Activated CD8-positive, alpha-beta T cell treated with anti-CD3 and anti-CD28 coated beads, Interleukin-2, amount 10 ng/mL, durations not matched to agents 7 days and 5 days (primary cell): ENCODE measurements at regions not wholly inside any gene's neighbourhood (a gene's known extent, or its start where the extent isn't known, plus 50 kb on each side); places are given as distances from the start of the nearest gene placed in this dataset.

Source experiments
- ATAC-seq: fragments of 150-1000 bp; cut with Tn5 transposase; one replicate; pipeline ENCODE4 v1.10.0; 2021; ENCODE audit warnings: moderate library complexity
- CTCF ChIA-PET: fragments of 350-600 bp; sonication (Branson Sonifier 250); formaldehyde crosslinking; loops from one replicate; lab custom pipeline; 2021; ENCODE audit warnings: antibody characterized with exemption; lab: Charles Lee
- POLR2A ChIA-PET: fragments of 350-600 bp; sonication (Branson Sonifier 250); formaldehyde crosslinking; loops from one replicate; lab custom pipeline; 2021; ENCODE audit warnings: antibody characterized with exemption; lab: Charles Lee
- DNase-seq: peaks from one replicate; pipeline ENCODE4 v3.0.0-alpha.2; 2020
- H3K27ac Mint-ChIP-seq: one replicate; pipeline ENCODE4 v1.8.0; 2021; ENCODE audit warnings: mild to moderate bottlenecking, mixed read lengths
- H3K27me3 Mint-ChIP-seq: one replicate; pipeline ENCODE4 v1.8.0; 2021; ENCODE audit warnings: low read depth, mixed read lengths
- H3K36me3 Mint-ChIP-seq: one replicate; pipeline ENCODE4 v1.8.0; 2021; ENCODE audit warnings: low read depth, mixed read lengths
- H3K4me1 Mint-ChIP-seq: one replicate; pipeline ENCODE4 v1.8.0; 2021; ENCODE audit warnings: low read depth, mixed read lengths
- H3K4me3 Mint-ChIP-seq: one replicate; pipeline ENCODE4 v1.8.0; 2021; ENCODE audit warnings: mild to moderate bottlenecking, mixed read lengths
- H3K9me3 Mint-ChIP-seq: one replicate; pipeline ENCODE4 v1.8.0; 2022; ENCODE audit warnings: mixed read lengths; ENCODE audit not compliant: insufficient read depth

- CTCF ChIA-PET: no interaction called here
- Mint-ChIP-seq H3K27me3 (no peaks in the 10 kb centered on the region), H3K9me3 (no peaks in the 10 kb centered on the region), H3K4me1 (no peaks in the 10 kb centered on the region), H3K27ac (no peak overlapping the region), H3K36me3 (no peaks in the 10 kb centered on the region), H3K4me3 (no peak overlapping the region)
- no peak for DNase-seq
- no peak for ATAC-seq
- POLR2A ChIA-PET: no interaction called here
Measured at GRCh38 chr7:18278316-18278715, 217.2 kb upstream of the HDAC9 start.

- Mint-ChIP-seq H3K4me3 (no peak overlapping the region), H3K4me1 (no peaks in the 10 kb centered on the region), H3K27me3 (no peaks in the 10 kb centered on the region), H3K9me3 (no peaks in the 10 kb centered on the region), H3K36me3 (no peaks in the 10 kb centered on the region), H3K27ac (no peak overlapping the region)
- POLR2A ChIA-PET: no interaction called here
- CTCF ChIA-PET: no interaction called here
- no peak for DNase-seq
- no peak for ATAC-seq
Measured at GRCh38 chr7:18283045-18283444, 212.5 kb upstream of the HDAC9 start.

- Mint-ChIP-seq H3K27ac (no peak overlapping the region), H3K9me3 (no peaks in the 10 kb centered on the region), H3K4me3 (no peak overlapping the region), H3K27me3 (peaks cover 6% of the 10 kb centered on the region), H3K36me3 (no peaks in the 10 kb centered on the region), H3K4me1 (peaks cover 14% of the 10 kb centered on the region)
- ATAC-seq (no peak), DNase-seq (no peak)
- POLR2A ChIA-PET: no interaction called here
- CTCF ChIA-PET: no interaction called here
Measured at GRCh38 chr7:18287482-18287881, 208.1 kb upstream of the HDAC9 start.

GRCh38 chr7:18288322-18289037 is 207.1 kb upstream of the HDAC9 start:
- Mint-ChIP-seq H3K27me3 (peaks cover 9% of the 10 kb centered on the region), H3K4me1 (peaks cover 14% of the 10 kb centered on the region), H3K36me3 (no peaks in the 10 kb centered on the region), H3K27ac (no peak overlapping the region), H3K9me3 (no peaks in the 10 kb centered on the region), H3K4me3 (no peak overlapping the region)
- ATAC-seq: no peak
- DNase-seq: no peak
- ChIA-PET POLR2A (no interaction called here), CTCF (no interaction called here)

- CTCF ChIA-PET: no interaction called here
- no peak for DNase-seq
- Mint-ChIP-seq H3K27ac (no peak overlapping the region), H3K27me3 (peaks cover 9% of the 10 kb centered on the region), H3K4me3 (no peak overlapping the region), H3K36me3 (no peaks in the 10 kb centered on the region), H3K9me3 (no peaks in the 10 kb centered on the region), H3K4me1 (peaks cover 14% of the 10 kb centered on the region)
- POLR2A ChIA-PET: no interaction called here
- ATAC-seq: no peak
Measured at GRCh38 chr7:18289788-18290187, 205.8 kb upstream of the HDAC9 start.

- H3K4me3 Mint-ChIP-seq: no peak overlapping the region
- H3K27ac Mint-ChIP-seq: no peak overlapping the region
- H3K36me3 Mint-ChIP-seq: no peaks in the 10 kb centered on the region
- POLR2A ChIA-PET: no interaction called here
- DNase-seq (no peak), ATAC-seq (no peak)
- CTCF ChIA-PET: interaction anchor here (0.7 kb wide), 1 partner anchor 63 kb away, joined by 3 read pairs; no protein-coding TSS in a partner anchor
- H3K4me1 Mint-ChIP-seq: peaks cover 14% of the 10 kb centered on the region
- H3K9me3 Mint-ChIP-seq: no peaks in the 10 kb centered on the region
- peaks cover 9% of the 10 kb centered on the region for H3K27me3 Mint-ChIP-seq
Measured at GRCh38 chr7:18290223-18290622, 205.3 kb upstream of the HDAC9 start.

GRCh38 chr7:18290865-18291264 is 204.7 kb upstream of the HDAC9 start:
- DNase-seq (no peak), ATAC-seq (no peak)
- Mint-ChIP-seq H3K36me3 (no peaks in the 10 kb centered on the region), H3K27ac (no peak overlapping the region), H3K9me3 (no peaks in the 10 kb centered on the region), H3K27me3 (peaks cover 9% of the 10 kb centered on the region), H3K4me1 (peaks cover 14% of the 10 kb centered on the region), H3K4me3 (no peak overlapping the region)
- ChIA-PET CTCF (interaction anchor here (0.7 kb wide), 1 partner anchor 63 kb away, joined by 3 read pairs; no protein-coding TSS in a partner anchor), POLR2A (no interaction called here)

GRCh38 chr7:18292584-18292983 is 203.0 kb upstream of the HDAC9 start:
- Mint-ChIP-seq H3K4me3 (no peak overlapping the region), H3K36me3 (no peaks in the 10 kb centered on the region), H3K4me1 (peaks cover 14% of the 10 kb centered on the region), H3K27ac (no peak overlapping the region), H3K9me3 (no peaks in the 10 kb centered on the region), H3K27me3 (peaks cover 9% of the 10 kb centered on the region)
- no peak for DNase-seq
- CTCF ChIA-PET: no interaction called here
- ATAC-seq: no peak
- POLR2A ChIA-PET: no interaction called here

DNA sequence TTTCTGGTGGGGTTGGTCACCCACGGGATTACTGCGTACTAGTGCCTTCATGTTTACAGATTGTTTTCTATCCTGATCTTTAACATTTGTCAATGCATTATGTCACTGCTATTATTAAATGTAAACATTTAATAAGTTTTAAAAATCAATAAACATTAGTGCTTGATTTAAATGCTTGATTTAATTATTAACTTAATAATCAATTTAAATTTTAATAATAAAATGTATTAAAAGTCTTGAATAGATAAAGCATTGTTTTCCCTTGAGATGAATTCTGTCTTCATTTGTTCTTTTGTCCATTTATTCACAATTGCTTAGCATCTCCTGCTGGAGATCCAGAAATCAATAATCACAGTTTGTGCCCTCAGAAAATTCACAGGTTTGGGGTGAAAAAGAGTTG is 201.8 kb upstream of the HDAC9 start:
- no peak for ATAC-seq
- no peak overlapping the region for H3K27ac Mint-ChIP-seq
- H3K27me3 Mint-ChIP-seq: peaks cover 9% of the 10 kb centered on the region
- POLR2A ChIA-PET: no interaction called here
- H3K4me3 Mint-ChIP-seq: no peak overlapping the region
- H3K36me3 Mint-ChIP-seq: no peaks in the 10 kb centered on the region
- no peaks in the 10 kb centered on the region for H3K9me3 Mint-ChIP-seq
- H3K4me1 Mint-ChIP-seq: peaks cover 14% of the 10 kb centered on the region
- DNase-seq: no peak
- CTCF ChIA-PET: no interaction called here

GRCh38 chr7:18294411-18294810 is 201.1 kb upstream of the HDAC9 start:
- CTCF ChIA-PET: no interaction called here
- ATAC-seq (no peak), DNase-seq (no peak)
- Mint-ChIP-seq H3K9me3 (no peaks in the 10 kb centered on the region), H3K4me3 (no peak overlapping the region), H3K36me3 (no peaks in the 10 kb centered on the region), H3K27me3 (peaks cover 9% of the 10 kb centered on the region), H3K4me1 (peaks cover 14% of the 10 kb centered on the region), H3K27ac (no peak overlapping the region)
- POLR2A ChIA-PET: no interaction called here

- H3K27me3 Mint-ChIP-seq: peaks cover 3% of the 10 kb centered on the region
- no peaks in the 10 kb centered on the region for H3K9me3 Mint-ChIP-seq
- no peak for ATAC-seq
- ChIA-PET POLR2A (no interaction called here), CTCF (interaction anchor here (0.8 kb wide), 1 partner anchor 615 kb away, joined by 3 read pairs; no protein-coding TSS in a partner anchor)
- peaks cover under 1% of the 10 kb centered on the region for H3K4me1 Mint-ChIP-seq
- no peak overlapping the region for H3K4me3 Mint-ChIP-seq
- no peaks in the 10 kb centered on the region for H3K36me3 Mint-ChIP-seq
- H3K27ac Mint-ChIP-seq: no peak overlapping the region
- no peak for DNase-seq
Measured at GRCh38 chr7:18295781-18296423, 199.6 kb upstream of the HDAC9 start.

- Mint-ChIP-seq H3K4me1 (no peaks in the 10 kb centered on the region), H3K9me3 (no peaks in the 10 kb centered on the region), H3K4me3 (no peak overlapping the region), H3K36me3 (no peaks in the 10 kb centered on the region), H3K27ac (no peak overlapping the region), H3K27me3 (peaks cover 2% of the 10 kb centered on the region)
- ChIA-PET CTCF (no interaction called here), POLR2A (no interaction called here)
- DNase-seq: no peak
- ATAC-seq: no peak
Measured at GRCh38 chr7:18302097-18302496, 193.5 kb upstream of the HDAC9 start.
